Ammon's horn (tissue), 1 donor: ENCODE measurements at regions not wholly inside any gene's neighbourhood (a gene's known extent, or its start where the extent isn't known, plus 50 kb on each side); places are given as distances from the start of the nearest gene placed in this dataset.
A peak's percentile ranks its signal among the peaks of the same experiment; 100 is the strongest.

ENCODE experiments used
- DNase-seq: peaks from one replicate; pipeline ENCODE4 v3.0.0-alpha.2; 2016; ENCODE audit warnings: low spot score

DNA sequence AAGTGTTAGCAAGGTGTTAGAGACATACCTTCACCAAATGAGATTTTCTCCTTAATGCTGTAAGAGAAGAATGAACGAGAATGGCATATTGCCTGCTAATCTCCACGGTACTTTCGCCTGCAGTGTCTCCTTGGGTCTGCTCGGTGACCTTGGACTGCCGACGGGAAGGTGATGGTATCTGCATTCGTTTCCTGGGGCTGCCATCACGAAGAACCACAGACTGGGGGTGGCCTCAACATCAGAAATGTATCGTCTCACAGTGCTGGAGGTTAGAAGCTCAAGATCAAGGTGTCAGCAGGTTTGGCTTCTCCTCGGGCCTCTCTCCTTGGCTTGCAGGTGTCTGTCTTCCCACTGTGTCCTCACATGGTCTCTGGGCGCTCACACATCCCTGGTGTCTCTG lies 86.3 kb upstream of the TNRC6C start:
- DNase-seq: no peak

DNA sequence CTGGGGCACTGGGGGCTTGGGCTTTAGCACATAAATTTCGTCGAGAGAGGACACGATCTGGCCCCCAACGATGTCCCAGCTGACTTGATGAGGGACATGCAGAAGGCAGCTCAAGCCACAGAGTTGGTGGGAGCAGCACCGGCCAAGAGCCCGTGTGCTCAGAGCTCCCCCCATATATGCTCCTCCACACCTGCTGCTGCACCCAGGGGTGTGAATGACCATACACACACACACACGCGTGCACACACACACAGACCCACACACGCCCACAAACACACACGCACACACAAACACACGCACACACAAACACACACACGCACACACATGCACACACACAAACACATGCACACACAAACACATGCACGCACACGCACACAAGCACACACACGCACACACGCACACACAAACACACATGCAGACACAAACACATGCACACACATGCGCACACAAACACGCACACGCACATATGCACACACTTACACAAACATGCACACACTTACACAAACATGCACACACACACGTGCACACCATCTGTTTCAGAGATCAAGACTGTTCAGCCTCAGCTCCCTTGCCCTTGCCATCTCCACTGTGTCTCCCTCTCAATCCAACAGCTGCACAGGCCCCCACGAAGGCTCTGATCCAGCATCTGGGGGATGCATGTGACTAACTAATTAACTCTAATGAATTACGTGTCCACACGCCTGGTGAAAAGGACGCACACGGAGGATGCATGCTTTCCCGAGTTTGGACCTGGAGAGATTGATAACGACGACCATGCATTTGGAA lies 85.6 kb upstream of the TNRC6C start:
- DNase-seq: no peak

DNA sequence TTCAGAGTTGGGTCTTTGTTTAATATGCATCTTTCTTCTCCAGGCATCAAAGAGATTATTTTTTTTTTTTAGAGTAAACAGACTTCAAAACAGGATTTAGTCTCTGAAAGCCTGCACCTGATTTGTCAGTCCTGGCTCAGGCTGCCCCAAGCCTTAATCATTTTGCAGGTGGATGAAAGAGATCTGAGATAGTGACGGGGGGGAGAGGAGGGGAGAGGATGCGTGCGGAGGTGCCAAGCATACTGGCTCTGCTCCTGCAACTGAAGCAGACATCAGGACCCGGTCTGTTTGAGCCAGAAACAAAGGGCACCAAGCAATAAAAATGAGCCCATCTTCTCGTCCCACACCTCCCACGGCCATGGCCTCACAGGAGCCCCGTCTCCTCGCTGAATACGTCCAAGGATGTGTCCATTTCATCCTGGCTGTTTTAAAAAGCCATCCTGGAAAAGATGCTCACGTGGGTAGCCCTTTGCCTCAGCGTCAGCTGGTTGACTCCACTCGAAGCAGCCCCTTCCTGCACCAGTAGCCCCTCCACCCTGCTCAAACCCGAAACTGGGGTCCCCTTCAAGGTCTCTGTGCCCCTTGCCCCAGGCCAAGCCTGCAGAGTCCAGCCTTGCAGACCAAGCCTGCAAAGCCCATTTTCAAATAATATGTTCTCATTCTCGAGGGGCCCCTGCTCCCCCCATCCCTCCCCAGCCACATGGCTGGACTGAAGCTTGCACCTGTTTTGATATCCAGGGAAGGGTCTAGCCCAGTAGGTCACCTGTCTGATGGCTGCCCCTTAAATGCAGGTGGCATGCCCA lies 84.8 kb upstream of the TNRC6C start:
- DNase-seq: no peak

DNA sequence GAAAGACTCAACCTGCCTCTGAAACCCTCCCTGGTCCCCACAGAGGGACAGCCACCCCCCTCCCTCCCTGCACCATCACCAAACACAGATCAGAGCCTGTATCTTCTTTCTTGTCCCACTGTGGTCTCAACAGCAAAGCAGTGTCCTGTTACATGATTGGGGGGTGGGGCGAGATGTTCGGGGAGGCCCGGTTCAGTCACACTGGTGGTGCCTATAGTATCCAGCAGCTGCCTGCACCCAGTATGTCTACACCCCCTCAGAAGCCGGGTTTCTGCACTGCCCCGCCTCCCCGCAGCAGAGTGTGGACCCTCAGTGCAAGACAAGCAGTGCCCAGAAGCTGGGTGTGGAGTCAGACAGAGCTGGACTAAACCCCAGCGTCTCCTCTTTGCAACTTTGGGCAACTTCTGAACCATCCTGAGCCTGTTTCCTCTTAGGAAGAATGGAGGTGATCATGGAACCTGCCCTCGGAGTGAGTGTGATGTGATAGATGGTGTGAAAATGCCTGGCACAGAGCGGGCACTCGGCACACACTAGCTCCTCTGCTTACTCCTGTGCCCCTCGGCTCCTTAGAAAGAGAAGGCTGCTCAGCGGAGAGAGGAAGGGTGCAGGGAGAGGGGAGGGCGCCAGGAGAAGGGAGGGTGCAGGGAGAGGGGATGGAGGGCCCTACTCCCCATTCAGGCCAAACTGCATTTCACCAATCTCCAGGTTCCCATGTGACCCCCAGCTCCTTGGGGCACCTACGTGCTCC lies 84.0 kb upstream of the TNRC6C start:
- DNase-seq: no peak

DNA sequence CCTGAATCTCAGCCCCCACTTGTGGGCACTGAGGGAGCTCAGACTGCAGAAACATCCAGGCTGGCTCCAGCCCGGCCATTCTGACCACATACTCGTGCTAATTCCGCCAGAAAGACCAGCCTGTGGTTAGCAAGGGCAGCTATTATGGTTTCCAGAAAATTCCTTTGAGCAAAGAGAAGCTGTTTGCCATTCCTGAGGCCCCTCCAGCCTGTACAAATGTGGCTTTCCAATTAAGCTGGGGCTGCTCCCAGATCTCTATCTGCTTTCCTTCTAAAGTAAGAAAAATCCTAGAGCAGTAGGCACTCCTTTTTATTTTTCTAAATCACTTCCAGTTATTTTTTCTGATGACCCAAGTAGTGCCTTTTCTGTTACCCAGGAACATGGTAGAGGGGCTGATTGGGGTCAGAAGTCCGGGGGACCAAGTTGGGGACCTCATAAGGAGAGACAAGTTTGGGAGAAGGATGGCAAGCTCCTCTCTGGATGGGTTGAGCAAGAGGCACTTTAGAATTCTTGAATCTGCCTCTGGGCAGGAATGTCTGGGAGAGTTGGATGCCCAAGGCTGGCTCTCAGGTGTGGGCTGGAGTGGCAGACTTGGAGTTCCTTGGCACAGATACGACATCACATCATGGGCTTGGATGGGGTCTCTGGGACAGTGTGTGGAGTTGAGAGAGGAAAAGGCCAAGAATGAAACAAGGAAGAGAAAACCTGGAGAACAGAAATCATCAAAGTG lies 83.3 kb upstream of the TNRC6C start:
- DNase-seq: no peak

DNA sequence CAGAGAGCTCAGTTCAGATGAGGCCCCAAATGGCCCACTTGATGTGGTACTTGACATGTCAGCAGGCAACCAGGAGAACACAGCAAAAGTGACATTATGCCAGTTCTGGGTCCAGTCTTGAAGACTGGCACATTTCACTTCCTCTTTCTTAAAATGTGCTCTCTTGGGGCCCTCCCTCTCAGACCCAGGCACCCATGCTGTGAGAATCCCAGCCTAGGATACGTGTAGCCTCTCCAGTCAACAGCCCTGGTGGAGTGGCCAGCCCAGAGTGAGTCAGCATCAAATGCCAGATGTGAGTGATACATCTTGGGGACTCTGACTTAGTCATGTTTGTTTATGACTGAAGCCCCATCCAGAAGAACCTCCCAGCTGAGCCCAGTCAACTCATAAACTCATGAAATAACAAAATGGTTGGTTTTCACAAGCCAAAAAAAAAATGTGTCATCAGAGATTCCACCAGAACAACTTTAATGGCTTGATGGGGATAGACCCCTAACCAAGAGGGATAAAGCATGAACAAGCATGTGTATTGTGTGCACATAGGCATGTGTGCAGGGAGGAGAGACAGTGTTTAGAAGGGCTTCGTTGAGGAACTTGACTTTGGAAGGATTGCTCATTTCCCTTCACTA lies 82.5 kb upstream of the TNRC6C start:
- DNase-seq: no peak

DNA sequence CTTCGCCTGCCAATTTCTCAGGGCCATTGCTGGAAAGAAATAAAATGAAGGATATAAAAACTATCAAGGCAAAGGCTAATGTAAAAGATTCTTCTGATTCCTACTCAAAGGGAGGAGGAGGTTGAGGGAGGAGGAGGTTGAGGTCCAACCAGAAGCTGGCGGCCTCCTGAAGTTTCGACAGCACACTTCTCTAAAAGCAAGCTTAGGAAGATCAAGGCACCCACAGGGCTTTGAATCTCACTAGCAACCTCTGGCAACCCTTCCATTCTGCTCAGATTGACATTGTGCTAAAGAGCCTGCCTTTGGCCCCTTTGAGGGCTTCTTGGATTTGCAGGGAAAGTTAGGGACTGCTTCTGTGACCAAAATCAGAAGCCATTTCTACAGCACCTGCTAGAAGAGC lies 81.5 kb upstream of the TNRC6C start:
- no peak for DNase-seq

DNA sequence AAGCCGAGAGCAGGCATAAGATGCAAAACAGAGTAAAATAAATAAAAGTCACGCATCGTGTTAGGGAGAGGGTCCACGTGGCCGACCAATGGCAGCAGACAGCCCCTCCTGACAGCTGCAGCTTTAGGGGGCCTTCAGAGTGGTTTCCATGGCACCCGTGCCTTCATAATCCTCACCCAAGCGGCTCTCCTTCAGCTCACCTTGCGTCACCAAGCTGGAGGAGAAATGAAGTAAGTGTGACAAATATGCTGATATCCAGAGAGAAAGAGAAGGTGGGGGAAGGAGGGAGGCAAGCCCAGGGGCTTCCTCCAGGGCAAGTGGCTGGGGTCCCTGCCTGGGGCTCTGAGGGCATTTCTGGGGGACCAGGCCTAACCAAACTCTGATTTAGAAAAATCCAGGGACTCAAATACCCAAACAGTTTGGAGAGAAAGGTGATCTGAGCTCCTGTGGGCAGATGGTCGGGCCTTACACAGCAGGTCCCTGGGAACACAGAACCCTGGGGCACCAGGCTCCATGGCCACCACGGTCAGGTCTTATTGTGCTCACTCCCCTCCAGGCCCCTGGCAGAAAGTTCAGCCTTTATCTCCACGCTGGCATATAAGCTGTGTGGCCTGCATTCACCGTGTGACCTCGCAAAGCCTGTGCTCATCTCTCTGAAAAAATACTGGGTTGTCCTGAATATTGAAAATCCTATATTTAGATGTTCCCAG lies 80.7 kb upstream of the TNRC6C start:
- no peak for DNase-seq

DNA sequence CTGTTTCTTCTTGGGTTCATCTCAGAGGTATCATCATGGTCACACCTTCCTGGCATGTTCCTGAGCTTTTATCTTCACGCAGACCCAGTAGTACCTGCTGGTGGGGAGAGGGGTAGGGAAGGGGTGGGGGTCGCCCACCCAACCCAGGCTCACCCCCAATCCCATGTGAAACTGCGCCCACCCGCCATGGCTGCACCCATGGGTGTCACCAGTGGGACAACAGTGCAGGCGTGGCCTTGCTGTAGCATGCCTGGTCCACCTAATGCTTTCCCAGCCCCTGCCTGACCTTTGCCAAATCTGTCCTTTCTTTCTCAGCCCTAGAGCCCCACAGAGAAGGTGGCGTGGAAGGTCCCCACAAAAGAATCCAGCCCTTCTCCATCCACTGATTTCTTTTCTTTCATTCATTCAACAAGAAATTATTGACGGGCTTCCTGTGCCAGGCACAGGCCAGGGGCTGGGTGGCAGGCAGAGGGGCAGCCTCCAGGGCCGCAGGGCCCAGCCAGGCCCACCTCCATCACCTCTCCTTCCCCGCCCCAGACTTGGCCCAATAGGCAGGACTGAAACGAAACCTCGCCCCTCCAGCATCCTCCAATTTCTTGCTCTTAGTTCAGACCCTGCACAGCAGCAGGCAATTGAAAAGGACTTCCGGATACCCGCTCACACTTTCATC lies 79.1 kb upstream of the TNRC6C start:
- no peak for DNase-seq

DNA sequence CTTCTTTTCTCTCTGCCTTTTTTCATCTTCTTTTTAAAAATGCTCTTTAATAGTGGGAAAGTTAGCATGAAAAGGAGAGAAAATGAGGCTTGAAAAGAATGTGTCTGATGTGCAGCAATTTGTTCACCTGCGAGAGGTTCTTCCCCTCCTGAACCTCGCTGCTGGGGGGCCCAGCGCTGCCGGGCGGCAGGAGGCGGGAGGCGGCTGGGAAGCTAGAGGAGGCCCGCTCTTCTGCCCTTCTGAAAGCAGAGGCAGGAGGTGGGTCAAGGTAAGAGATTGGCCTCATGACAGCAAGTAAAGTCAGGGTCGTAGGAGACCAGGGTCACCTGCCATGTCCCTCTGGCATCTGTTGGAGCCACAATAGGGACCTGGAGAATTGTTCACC lies 78.6 kb upstream of the TNRC6C start:
- no peak for DNase-seq

DNA sequence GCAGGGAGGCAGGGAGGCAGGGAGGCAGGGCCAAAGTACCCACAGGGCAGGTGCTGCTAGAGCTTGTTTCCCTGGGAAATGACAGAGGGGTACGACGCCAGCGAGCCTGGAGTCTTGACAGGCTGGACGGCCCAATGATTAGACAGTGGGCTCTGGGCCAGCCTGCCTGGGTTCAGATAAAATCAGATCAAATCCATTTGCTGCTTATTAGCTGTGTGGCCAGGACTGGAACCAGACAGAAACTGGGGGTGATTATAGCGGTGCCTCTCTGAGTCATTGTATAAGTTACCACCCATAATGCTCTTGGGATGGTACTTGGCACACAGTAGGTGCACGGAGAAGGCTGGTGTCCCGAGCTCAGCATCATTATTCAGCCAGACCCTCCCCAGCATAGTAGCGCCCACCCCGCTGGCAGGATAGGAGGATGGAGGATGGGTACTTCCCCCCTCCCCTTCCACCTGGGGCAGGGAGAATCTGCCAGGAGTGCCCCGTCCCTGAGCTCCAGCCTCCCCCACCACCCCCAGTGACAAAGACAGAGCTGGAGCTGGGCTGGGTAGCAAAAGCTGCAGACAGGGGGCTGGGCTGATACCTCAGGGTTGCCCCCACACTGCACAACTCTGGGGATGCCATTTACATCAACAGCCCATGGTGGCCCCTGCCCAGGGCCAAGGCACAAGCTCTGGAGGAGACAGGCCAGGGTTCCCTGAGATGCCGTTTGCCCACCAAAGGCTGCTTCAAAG lies 77.6 kb upstream of the TNRC6C start:
- no peak for DNase-seq

DNA sequence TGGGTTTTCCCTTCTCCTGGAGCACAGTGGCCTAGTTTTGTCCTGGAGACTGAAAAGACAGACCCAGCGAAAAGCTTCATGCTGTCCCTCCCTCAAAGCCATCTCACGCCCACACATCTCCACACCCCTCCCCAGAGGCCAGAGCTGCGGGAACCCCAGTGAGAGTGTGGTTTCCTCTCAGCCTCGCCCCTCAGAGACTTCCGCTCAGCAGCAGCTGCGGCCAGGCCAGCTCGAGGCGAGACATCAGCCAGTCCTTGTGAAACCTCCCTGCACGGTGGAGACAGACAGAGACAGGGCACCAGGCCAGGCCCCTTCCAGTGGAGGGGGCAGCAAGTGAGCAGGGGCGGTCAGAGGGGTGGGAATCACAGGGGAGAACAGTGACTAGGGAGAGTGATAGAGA lies 77.0 kb upstream of the TNRC6C start:
- DNase-seq: peak; percentile 75

DNA sequence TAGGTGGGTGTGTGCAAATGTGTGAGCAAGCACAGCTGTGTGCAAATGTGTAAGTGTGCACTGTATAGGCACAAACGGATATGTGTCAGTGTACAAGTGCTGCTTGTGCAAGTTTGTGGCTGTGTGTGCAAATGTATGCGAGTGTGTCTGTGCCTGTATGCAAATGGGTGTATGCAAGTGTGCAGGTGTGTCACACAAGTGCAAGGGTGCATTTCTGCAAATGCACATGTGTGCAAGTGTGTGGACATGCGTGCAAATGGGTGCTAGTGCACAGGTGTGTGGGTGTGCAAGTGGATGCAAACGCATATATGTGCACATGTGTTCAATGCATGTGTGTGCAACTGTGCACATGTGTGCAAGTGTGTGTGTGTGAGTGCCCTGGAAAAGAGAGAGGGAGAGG lies 76.5 kb upstream of the TNRC6C start:
- no peak for DNase-seq

DNA sequence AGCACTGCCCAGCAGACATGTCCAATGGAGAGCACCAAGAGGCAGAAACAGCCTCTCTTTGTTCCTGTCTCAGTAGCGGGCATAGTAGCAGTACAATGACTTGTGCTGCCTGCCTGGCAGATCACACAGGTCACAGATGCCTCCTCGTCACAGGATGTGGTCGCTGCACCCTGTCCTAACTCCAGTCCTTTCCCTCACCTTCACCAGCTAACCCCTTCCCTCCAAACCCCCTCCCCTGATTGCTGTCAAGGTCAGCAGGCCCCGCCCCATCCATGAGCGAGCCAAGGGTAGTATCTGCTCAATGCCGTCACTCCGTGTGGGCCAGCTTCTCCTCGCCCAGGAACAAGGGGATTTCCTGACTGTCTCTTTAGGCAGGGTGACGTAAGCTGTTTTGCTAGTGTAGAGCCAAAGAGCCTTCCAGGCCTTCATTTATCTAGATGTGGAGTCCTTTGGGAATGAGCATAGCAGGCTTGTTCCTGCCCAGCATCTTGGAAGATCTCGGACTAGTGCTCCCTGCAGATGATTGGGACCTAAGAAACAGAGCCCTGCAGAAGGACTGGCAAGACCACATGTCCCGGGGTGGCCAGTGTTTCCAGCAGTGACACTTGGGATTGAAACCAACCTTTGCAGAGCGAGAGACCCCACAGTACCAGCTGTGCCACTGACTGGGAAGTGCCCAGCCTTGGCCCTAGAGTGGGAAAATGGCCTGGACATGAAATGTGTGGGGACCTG lies 75.9 kb upstream of the TNRC6C start:
- peak; percentile 80 for DNase-seq

DNA sequence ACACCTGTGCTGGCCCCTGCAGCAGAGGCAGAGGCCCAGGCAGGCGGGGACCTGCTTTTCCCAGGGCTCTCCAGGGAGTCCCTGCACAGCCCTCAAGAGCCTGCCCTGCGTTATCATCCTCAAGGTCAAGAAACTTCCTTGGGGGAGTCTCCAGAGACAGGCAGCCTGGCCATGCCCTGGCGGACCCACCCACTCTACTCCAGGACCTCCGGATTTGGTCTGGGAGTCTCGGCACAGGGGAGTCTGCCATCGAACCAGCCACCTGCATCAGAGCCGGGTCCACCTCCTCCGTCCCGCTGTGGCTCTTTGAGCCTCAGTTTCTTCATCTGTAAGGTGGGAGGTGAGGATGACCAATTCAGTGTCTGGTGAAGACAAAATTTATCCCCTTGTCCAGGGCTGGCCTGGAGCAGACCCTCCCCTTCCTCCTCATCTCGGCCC lies 75.3 kb upstream of the TNRC6C start:
- DNase-seq: no peak

DNA sequence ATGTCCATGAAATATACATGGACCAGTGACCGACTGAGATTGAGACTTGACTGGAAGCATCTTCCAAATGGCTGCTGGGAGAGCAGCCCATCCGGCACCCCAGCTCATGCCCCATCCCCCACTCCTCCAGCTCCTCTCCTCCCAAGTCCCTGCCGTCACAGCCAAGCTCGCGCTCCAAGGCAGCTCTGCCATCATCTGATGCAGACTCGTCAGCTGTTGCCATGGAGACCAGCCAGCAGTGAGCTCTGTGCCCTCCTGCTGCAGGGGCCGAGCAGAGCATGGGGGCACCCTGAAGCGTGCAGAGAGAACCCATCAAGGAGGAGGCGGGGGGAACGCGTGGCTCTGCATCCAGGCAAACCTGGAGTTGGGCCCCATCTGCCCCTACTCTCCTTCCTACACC lies 74.5 kb upstream of the TNRC6C start:
- peak; percentile 97 for DNase-seq

DNA sequence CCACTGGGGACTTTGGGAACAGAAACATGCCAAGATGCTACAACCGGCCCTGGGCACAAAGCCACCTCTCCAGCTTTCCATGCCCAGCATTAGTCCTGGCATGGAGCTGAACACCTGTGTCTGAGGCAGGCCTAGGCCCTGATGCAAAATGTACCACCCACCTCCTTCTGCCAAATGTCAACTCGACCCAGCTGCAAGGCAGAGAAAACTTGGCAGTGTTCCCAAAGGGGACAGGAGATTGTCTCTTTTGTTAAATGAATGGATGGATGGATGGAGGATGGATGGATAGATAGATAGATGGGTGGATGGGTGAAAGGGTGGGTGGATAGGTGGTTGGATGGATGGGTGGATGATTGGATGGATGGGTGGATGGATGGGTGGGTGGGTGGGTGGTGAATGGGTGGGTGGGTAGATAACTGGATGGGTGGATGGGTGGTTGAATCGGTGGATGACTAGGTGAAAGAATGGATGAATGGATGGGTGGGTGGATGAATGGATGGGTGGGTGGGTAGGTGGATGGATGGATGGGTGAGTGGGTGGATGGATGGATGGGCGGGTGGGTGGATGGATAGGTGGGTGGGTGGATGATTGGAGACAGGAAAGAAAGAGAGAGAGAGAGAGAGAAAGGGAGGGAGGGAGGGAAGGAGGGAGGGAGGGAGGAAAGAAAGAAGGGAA lies 73.4 kb upstream of the TNRC6C start:
- DNase-seq: no peak

DNA sequence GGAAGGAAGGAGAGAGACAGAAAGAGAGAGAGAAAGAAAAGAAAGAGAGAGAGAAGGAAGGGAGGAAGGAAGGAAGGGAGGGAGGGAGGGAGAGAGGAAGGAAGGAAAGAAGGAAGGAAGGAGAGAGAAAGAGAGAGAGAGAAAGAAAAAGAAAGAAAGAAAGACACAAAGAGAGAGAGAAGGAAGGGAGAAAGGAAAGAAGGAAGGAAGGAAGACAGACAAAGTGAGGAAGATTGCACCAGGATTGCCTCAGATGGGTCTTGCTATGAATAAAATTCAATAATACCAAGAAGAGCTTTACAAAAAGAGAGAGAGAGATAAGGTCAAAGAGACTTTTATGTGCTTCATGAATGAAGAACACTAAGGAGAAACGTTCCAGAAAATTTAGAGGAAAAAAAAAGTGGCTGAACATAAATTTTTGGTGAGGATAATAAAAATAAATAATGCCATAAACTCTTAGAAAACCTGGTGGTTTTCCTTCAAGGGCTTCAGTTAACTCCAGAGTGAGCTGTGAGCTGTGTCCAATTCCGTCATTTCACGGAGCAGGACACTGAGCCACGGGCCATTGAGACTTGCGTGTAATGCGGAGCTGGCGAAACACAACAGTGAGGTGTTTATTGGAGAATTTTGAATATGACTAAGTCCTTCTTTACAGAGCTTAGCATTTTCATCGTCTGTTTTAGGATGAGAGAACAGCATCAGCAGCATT lies 72.7 kb upstream of the TNRC6C start:
- no peak for DNase-seq
